ENCODE measurements at regions not wholly inside any gene's neighbourhood (a gene's known extent, or its start where the extent isn't known, plus 50 kb on each side); places are given as distances from the start of the nearest gene placed in this dataset.

GRCh38 chr10:18735711-18736110, 76.5 kb downstream of the ARL5B start:
- no peaks in the 10 kb centered on the region for H3K4me1 Mint-ChIP-seq (ENCODE audit: low read depth, unreplicated experiment)
- no peaks in the 10 kb centered on the region for H3K27me3 Mint-ChIP-seq (ENCODE audit: unreplicated experiment)
- H3K4me3 Mint-ChIP-seq (ENCODE audit: unreplicated experiment), result no peak overlapping the region
- H3K9me3 Mint-ChIP-seq (ENCODE audit: unreplicated experiment), result no peaks in the 10 kb centered on the region
- no peak for DNase-seq
- TF ChIP-seq, protein P1, sequence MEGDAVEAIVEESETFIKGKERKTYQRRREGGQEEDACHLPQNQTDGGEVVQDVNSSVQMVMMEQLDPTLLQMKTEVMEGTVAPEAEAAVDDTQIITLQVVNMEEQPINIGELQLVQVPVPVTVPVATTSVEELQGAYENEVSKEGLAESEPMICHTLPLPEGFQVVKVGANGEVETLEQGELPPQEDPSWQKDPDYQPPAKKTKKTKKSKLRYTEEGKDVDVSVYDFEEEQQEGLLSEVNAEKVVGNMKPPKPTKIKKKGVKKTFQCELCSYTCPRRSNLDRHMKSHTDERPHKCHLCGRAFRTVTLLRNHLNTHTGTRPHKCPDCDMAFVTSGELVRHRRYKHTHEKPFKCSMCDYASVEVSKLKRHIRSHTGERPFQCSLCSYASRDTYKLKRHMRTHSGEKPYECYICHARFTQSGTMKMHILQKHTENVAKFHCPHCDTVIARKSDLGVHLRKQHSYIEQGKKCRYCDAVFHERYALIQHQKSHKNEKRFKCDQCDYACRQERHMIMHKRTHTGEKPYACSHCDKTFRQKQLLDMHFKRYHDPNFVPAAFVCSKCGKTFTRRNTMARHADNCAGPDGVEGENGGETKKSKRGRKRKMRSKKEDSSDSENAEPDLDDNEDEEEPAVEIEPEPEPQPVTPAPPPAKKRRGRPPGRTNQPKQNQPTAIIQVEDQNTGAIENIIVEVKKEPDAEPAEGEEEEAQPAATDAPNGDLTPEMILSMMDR (IDR thresholded peaks at IDR 0.05; ENCODE audit: partially characterized antibody, unreplicated experiment), result no peak
- H3K27ac Mint-ChIP-seq (ENCODE audit: unreplicated experiment), result no peak overlapping the region
- H3K36me3 Mint-ChIP-seq (ENCODE audit: unreplicated experiment), result no peaks in the 10 kb centered on the region

- TF ChIP-seq, protein P1 (IDR thresholded peaks at IDR 0.05; ENCODE audit: partially characterized antibody, unreplicated experiment), result no peak
- H3K27ac Mint-ChIP-seq (ENCODE audit: unreplicated experiment), result no peak overlapping the region
- H3K9me3 Mint-ChIP-seq (ENCODE audit: unreplicated experiment), result no peaks in the 10 kb centered on the region
- no peaks in the 10 kb centered on the region for H3K36me3 Mint-ChIP-seq (ENCODE audit: unreplicated experiment)
- no peaks in the 10 kb centered on the region for H3K4me1 Mint-ChIP-seq (ENCODE audit: low read depth, unreplicated experiment)
- H3K27me3 Mint-ChIP-seq (ENCODE audit: unreplicated experiment), result no peaks in the 10 kb centered on the region
- no peak overlapping the region for H3K4me3 Mint-ChIP-seq (ENCODE audit: unreplicated experiment)
- DNase-seq, result no peak
Observed at GRCh38 chr10:18737236-18737635, 78.0 kb downstream of the ARL5B start.

DNA sequence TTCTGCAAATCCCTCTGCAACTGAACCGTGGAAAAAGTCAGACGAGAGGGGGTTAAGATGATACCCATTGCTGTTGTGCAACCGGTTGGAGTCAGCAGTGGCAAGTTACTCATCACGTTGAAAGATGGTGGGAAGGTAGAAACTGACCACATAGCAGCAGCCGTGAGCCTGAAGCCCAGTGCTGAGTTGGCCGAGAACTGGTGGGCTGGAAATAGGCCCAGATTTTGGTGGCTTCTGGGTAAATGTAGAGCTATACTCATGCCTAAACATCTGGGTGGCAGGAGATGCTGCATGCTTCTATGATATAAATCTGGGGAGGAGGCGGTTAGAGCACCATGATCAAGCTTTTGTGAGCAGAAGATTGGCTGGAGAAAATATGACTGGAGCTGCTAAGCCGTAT, 78.6 kb downstream of the ARL5B start:
- no peak for DNase-seq
- TF ChIP-seq, protein P1 (IDR thresholded peaks at IDR 0.05; ENCODE audit: partially characterized antibody, unreplicated experiment), result no peak
- Mint-ChIP-seq H3K4me1 (ENCODE audit: low read depth, unreplicated experiment) (no peaks in the 10 kb centered on the region), H3K27me3 (ENCODE audit: unreplicated experiment) (no peaks in the 10 kb centered on the region), H3K27ac (ENCODE audit: unreplicated experiment) (no peak overlapping the region), H3K36me3 (ENCODE audit: unreplicated experiment) (no peaks in the 10 kb centered on the region), H3K4me3 (ENCODE audit: unreplicated experiment) (no peak overlapping the region), H3K9me3 (ENCODE audit: unreplicated experiment) (no peaks in the 10 kb centered on the region)

- H3K27ac Mint-ChIP-seq (ENCODE audit: unreplicated experiment), result no peak overlapping the region
Observed at GRCh38 chr10:18738835-18739234, 79.6 kb downstream of the ARL5B start.

GRCh38 chr10:18743926-18744325, 84.7 kb downstream of the ARL5B start:
- H3K4me1 Mint-ChIP-seq (ENCODE audit: low read depth, unreplicated experiment), result no peaks in the 10 kb centered on the region
- TF ChIP-seq, protein P1 (IDR thresholded peaks at IDR 0.05; ENCODE audit: partially characterized antibody, unreplicated experiment), result no peak
- no peak for DNase-seq
- no peaks in the 10 kb centered on the region for H3K9me3 Mint-ChIP-seq (ENCODE audit: unreplicated experiment)
- H3K27me3 Mint-ChIP-seq (ENCODE audit: unreplicated experiment), result no peaks in the 10 kb centered on the region
- H3K27ac Mint-ChIP-seq (ENCODE audit: unreplicated experiment), result no peak overlapping the region
- no peaks in the 10 kb centered on the region for H3K36me3 Mint-ChIP-seq (ENCODE audit: unreplicated experiment)
- H3K4me3 Mint-ChIP-seq (ENCODE audit: unreplicated experiment), result no peak overlapping the region

More at GRCh38 chr10:18738835-18739234, 79.6 kb downstream of the ARL5B start:
- no peaks in the 10 kb centered on the region for H3K4me1 Mint-ChIP-seq (ENCODE audit: low read depth, unreplicated experiment)
- no peaks in the 10 kb centered on the region for H3K36me3 Mint-ChIP-seq (ENCODE audit: unreplicated experiment)
- DNase-seq, result no peak
- H3K4me3 Mint-ChIP-seq (ENCODE audit: unreplicated experiment), result no peak overlapping the region
- TF ChIP-seq, protein P1 (IDR thresholded peaks at IDR 0.05; ENCODE audit: partially characterized antibody, unreplicated experiment), result no peak
- no peaks in the 10 kb centered on the region for H3K9me3 Mint-ChIP-seq (ENCODE audit: unreplicated experiment)
- no peaks in the 10 kb centered on the region for H3K27me3 Mint-ChIP-seq (ENCODE audit: unreplicated experiment)

Data from glutamatergic neuron (in vitro differentiated cells).